Neutrophil (primary cell): ENCODE measurements at regions not wholly inside any gene's neighbourhood (a gene's known extent, or its start where the extent isn't known, plus 50 kb on each side); places are given as distances from the start of the nearest gene placed in this dataset.

Experiments used
- H3K27ac ChIP-seq: fragments of 200-600 bp; sonication (generic); 2 replicates; pipeline ENCODE4 v1.5.1; 2016; ENCODE audit warnings: mild to moderate bottlenecking, moderate library complexity
- H3K27me3 ChIP-seq: fragments of 200-600 bp; sonication (generic); 2 replicates; pipeline ENCODE4 v1.6.0; 2016; ENCODE audit warnings: mild to moderate bottlenecking
- H3K36me3 ChIP-seq: fragments of 200-600 bp; sonication (generic); 2 replicates; pipeline ENCODE4 v1.5.1; 2017
- H3K4me1 ChIP-seq, 2 experiments: fragments of 200-600 bp in 1 of 2; sonication (generic) in 1 of 2; 1 replicate in 1 of 2; 2 replicates in 1 of 2; pipeline versions ENCODE4 v1.5.1 to v1.6.1; 2013 to 2016; ENCODE audit warnings: low read depth in 1 of 2, low read length in 1 of 2, mild to moderate bottlenecking in 1 of 2, moderate library complexity in 1 of 2; ENCODE audit not compliant: control insufficient read depth in 1 of 2, insufficient read depth in 1 of 2
- H3K4me3 ChIP-seq, 2 experiments: fragments of 200-600 bp in 1 of 2; sonication (generic) in 1 of 2; 1 replicate in 1 of 2; 2 replicates in 1 of 2; pipeline ENCODE4 v1.5.1; 2013 to 2016; ENCODE audit warnings: low read depth in 1 of 2, low read length in 1 of 2, mild to moderate bottlenecking in 1 of 2, moderate library complexity in 1 of 2
- H3K9me3 ChIP-seq: fragments of 200-600 bp; sonication (generic); 2 replicates; pipeline ENCODE4 v1.5.1; 2016
- CTCF ChIP-seq: fragments of 200-600 bp; sonication (generic); IDR thresholded peaks from 2 replicates; pipeline ENCODE4 v1.5.1; 2016; ENCODE audit warnings: antibody characterized with exemption

GRCh38 chr4:104418286-104418685 is 76.4 kb downstream of the CXXC4 start:
- no peaks in the 10 kb centered on the region for H3K9me3 ChIP-seq
- TF ChIP-seq CTCF, result no peak
- H3K36me3 ChIP-seq, result no peaks in the 10 kb centered on the region
- H3K27me3 ChIP-seq, result no peaks in the 10 kb centered on the region
- H3K4me1 ChIP-seq, result no peaks in the 10 kb centered on the region
- H3K4me3 ChIP-seq, result no peak overlapping the region
- H3K27ac ChIP-seq, result no peak overlapping the region

GRCh38 chr4:104417357-104417882 is 77.3 kb downstream of the CXXC4 start:
- H3K27ac ChIP-seq, result no peak overlapping the region
- no peak for TF ChIP-seq CTCF
- H3K4me1 ChIP-seq, result no peaks in the 10 kb centered on the region
- no peaks in the 10 kb centered on the region for H3K9me3 ChIP-seq
- H3K4me3 ChIP-seq, result no peak overlapping the region
- H3K36me3 ChIP-seq, result no peaks in the 10 kb centered on the region
- no peaks in the 10 kb centered on the region for H3K27me3 ChIP-seq

- Histone ChIP-seq H3K9me3 (no peaks in the 10 kb centered on the region), H3K27ac (no peak overlapping the region), H3K27me3 (no peaks in the 10 kb centered on the region), H3K4me3 (no peak overlapping the region), H3K4me1 (no peaks in the 10 kb centered on the region), H3K36me3 (no peaks in the 10 kb centered on the region)
- TF ChIP-seq CTCF, result no peak
Measured at GRCh38 chr4:104416725-104417356, 77.9 kb downstream of the CXXC4 start.

- H3K36me3 ChIP-seq, result no peaks in the 10 kb centered on the region
- H3K9me3 ChIP-seq, result no peaks in the 10 kb centered on the region
- no peak for TF ChIP-seq CTCF
- no peak overlapping the region for H3K27ac ChIP-seq
- H3K4me3 ChIP-seq, result no peak overlapping the region
- no peaks in the 10 kb centered on the region for H3K27me3 ChIP-seq
- H3K4me1 ChIP-seq, result no peaks in the 10 kb centered on the region
Measured at GRCh38 chr4:104413487-104413886, 81.2 kb downstream of the CXXC4 start.

GRCh38 chr4:104412344-104412743 is 82.3 kb downstream of the CXXC4 start:
- Histone ChIP-seq H3K27ac (no peak overlapping the region), H3K4me3 (no peak overlapping the region), H3K9me3 (no peaks in the 10 kb centered on the region), H3K36me3 (no peaks in the 10 kb centered on the region), H3K27me3 (no peaks in the 10 kb centered on the region), H3K4me1 (no peaks in the 10 kb centered on the region)
- TF ChIP-seq CTCF, result no peak
